ENCODE measurements at regions not wholly inside any gene's neighbourhood (a gene's known extent, or its start where the extent isn't known, plus 50 kb on each side); places are given as distances from the start of the nearest gene placed in this dataset.

GRCh38 chr21:28655471-28655870, 337.2 kb downstream of the LTN1 start:
- TF ChIP-seq, protein P1, sequence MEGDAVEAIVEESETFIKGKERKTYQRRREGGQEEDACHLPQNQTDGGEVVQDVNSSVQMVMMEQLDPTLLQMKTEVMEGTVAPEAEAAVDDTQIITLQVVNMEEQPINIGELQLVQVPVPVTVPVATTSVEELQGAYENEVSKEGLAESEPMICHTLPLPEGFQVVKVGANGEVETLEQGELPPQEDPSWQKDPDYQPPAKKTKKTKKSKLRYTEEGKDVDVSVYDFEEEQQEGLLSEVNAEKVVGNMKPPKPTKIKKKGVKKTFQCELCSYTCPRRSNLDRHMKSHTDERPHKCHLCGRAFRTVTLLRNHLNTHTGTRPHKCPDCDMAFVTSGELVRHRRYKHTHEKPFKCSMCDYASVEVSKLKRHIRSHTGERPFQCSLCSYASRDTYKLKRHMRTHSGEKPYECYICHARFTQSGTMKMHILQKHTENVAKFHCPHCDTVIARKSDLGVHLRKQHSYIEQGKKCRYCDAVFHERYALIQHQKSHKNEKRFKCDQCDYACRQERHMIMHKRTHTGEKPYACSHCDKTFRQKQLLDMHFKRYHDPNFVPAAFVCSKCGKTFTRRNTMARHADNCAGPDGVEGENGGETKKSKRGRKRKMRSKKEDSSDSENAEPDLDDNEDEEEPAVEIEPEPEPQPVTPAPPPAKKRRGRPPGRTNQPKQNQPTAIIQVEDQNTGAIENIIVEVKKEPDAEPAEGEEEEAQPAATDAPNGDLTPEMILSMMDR (IDR thresholded peaks at IDR 0.05; ENCODE audit: borderline replicate concordance, control extremely low read depth, extremely low read depth, insufficient read depth, missing control alignments), result no peak
- no peak for DNase-seq (ENCODE audit: low spot score)
- in situ Hi-C loops (cut with MboI; ENCODE audit: low sequenced_read_pairs, unreplicated experiment), result no loop called here

GRCh38 chr21:28654406-28654805, 338.3 kb downstream of the LTN1 start:
- no peak for DNase-seq (ENCODE audit: low spot score)
- TF ChIP-seq, protein P1 (IDR thresholded peaks at IDR 0.05; ENCODE audit: borderline replicate concordance, control extremely low read depth, extremely low read depth, insufficient read depth, missing control alignments), result no peak
- in situ Hi-C loops (cut with MboI; ENCODE audit: low sequenced_read_pairs, unreplicated experiment), result no loop called here

- TF ChIP-seq, protein P1 (IDR thresholded peaks at IDR 0.05; ENCODE audit: borderline replicate concordance, control extremely low read depth, extremely low read depth, insufficient read depth, missing control alignments), result no peak
- DNase-seq (ENCODE audit: low spot score), result no peak
- in situ Hi-C loops (cut with MboI; ENCODE audit: low sequenced_read_pairs, unreplicated experiment), result no loop called here
These were observed 347.9 kb downstream of the LTN1 start for GRCh38 chr21:28644762-28645161.

- no peak for DNase-seq (ENCODE audit: low spot score)
- in situ Hi-C loops (cut with MboI; ENCODE audit: low sequenced_read_pairs, unreplicated experiment), result no loop called here
- TF ChIP-seq, protein P1 (IDR thresholded peaks at IDR 0.05; ENCODE audit: borderline replicate concordance, control extremely low read depth, extremely low read depth, insufficient read depth, missing control alignments), result no peak
These were observed 349.8 kb downstream of the LTN1 start for GRCh38 chr21:28642891-28643290.

- DNase-seq (ENCODE audit: low spot score), result no peak
- in situ Hi-C loops (cut with MboI; ENCODE audit: low sequenced_read_pairs, unreplicated experiment), result no loop called here
- TF ChIP-seq, protein P1 (IDR thresholded peaks at IDR 0.05; ENCODE audit: borderline replicate concordance, control extremely low read depth, extremely low read depth, insufficient read depth, missing control alignments), result no peak
These were observed 350.9 kb downstream of the LTN1 start for GRCh38 chr21:28641731-28642130.

GRCh38 chr21:28640326-28640725, 352.4 kb downstream of the LTN1 start:
- TF ChIP-seq, protein P1 (IDR thresholded peaks at IDR 0.05; ENCODE audit: borderline replicate concordance, control extremely low read depth, extremely low read depth, insufficient read depth, missing control alignments), result no peak
- DNase-seq (ENCODE audit: low spot score), result no peak
- in situ Hi-C loops (cut with MboI; ENCODE audit: low sequenced_read_pairs, unreplicated experiment), result no loop called here

- DNase-seq (ENCODE audit: low spot score), result no peak
- in situ Hi-C loops (cut with MboI; ENCODE audit: low sequenced_read_pairs, unreplicated experiment), result no loop called here
- TF ChIP-seq, protein P1 (IDR thresholded peaks at IDR 0.05; ENCODE audit: borderline replicate concordance, control extremely low read depth, extremely low read depth, insufficient read depth, missing control alignments), result no peak
These were observed 352.9 kb downstream of the LTN1 start for GRCh38 chr21:28639737-28640136.
